ENCODE measurements at regions not wholly inside any gene's neighbourhood (a gene's known extent, or its start where the extent isn't known, plus 50 kb on each side); places are given as distances from the start of the nearest gene placed in this dataset.

DNA sequence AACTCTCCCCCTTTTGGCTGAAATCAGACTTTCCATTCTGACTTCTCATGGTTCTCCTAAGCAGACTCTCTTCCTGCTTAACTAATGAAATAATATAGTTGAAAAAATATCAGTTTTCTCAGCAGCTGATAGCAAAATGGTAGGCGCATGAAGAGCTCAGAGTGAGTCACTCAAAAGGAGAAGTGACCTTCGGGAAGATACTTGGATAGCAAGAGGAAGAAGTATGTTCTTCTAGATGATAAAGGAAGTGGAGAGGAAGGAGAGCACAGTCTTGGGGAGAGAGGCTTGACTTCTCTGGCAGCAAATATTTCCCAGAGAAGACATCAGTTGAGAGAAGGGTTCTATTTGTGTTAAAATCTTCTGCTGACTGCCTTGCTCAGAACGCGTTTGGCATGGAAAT lies 101.5 kb downstream of the TAF11L14 start:
- H3K36me3 ChIP-seq, result no peaks in the 10 kb centered on the region
- H3K27me3 ChIP-seq (ENCODE audit: low read depth), result no peaks in the 10 kb centered on the region
- TF ChIP-seq, protein P1, sequence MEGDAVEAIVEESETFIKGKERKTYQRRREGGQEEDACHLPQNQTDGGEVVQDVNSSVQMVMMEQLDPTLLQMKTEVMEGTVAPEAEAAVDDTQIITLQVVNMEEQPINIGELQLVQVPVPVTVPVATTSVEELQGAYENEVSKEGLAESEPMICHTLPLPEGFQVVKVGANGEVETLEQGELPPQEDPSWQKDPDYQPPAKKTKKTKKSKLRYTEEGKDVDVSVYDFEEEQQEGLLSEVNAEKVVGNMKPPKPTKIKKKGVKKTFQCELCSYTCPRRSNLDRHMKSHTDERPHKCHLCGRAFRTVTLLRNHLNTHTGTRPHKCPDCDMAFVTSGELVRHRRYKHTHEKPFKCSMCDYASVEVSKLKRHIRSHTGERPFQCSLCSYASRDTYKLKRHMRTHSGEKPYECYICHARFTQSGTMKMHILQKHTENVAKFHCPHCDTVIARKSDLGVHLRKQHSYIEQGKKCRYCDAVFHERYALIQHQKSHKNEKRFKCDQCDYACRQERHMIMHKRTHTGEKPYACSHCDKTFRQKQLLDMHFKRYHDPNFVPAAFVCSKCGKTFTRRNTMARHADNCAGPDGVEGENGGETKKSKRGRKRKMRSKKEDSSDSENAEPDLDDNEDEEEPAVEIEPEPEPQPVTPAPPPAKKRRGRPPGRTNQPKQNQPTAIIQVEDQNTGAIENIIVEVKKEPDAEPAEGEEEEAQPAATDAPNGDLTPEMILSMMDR (IDR thresholded peaks at IDR 0.05; ENCODE audit: borderline replicate concordance), result no peak
- no peak overlapping the region for H3K27ac ChIP-seq (replicated peaks)
- H3K9me3 ChIP-seq (replicated peaks), result no peaks in the 10 kb centered on the region
- intact Hi-C loops (cut with micrococcal nuclease), result no loop called here
- no peak overlapping the region for H3K4me3 ChIP-seq
- H3K4me1 ChIP-seq, result no peaks in the 10 kb centered on the region
- DNase-seq, result no peak

DNA sequence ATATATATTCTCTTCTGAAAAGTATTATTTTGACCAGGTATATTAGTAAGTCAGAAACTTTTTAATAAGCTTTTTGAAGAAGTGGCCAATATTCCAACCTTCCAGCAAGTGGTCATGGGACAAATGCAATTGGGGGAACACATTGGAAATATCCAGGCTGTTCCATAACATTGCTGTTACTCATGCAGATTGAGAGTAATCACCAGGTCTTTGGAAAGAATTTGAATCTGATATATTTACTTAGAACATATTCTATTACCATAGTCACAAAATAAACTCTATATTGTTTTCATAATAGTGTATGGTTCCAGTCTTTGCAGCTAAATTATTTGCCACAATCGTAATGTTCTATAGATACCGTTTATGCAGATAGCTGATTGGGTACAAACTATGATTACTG lies 102.8 kb downstream of the TAF11L14 start:
- no peak for DNase-seq
- intact Hi-C loops (cut with micrococcal nuclease), result no loop called here

DNA sequence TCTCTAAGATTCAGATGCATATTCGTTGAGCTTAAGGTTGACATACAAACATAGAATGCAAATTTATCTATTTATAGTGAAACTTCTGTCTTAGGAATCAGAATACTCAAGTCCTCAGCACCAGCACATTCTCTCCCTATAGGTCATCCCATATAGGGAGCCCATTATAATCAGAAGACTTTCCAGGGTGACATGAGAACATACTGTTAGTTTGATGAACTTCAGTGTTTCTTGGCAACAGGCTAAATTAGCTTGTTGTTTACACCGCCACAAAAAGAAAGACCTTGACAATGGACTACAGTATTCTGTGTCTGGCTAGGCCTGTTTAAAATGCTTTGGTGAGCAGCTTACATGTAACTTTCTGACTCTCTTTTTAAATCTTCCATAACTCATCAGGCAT lies 104.2 kb downstream of the TAF11L14 start:
- Histone ChIP-seq H3K36me3 (no peaks in the 10 kb centered on the region), H3K27me3 (ENCODE audit: low read depth) (no peaks in the 10 kb centered on the region), H3K4me1 (no peaks in the 10 kb centered on the region), H3K9me3 (replicated peaks) (peaks cover 5% of the 10 kb centered on the region), H3K27ac (replicated peaks) (no peak overlapping the region), H3K4me3 (no peak overlapping the region)
- no peak for DNase-seq
- intact Hi-C loops (cut with micrococcal nuclease), result no loop called here
- TF ChIP-seq, protein P1 (IDR thresholded peaks at IDR 0.05; ENCODE audit: borderline replicate concordance), result no peak

More for the DNA sequence above, 102.8 kb downstream of the TAF11L14 start:
- Histone ChIP-seq H3K27me3 (ENCODE audit: low read depth) (no peaks in the 10 kb centered on the region), H3K4me1 (no peaks in the 10 kb centered on the region), H3K36me3 (no peaks in the 10 kb centered on the region), H3K9me3 (replicated peaks) (peaks cover 5% of the 10 kb centered on the region), H3K27ac (replicated peaks) (no peak overlapping the region), H3K4me3 (no peak overlapping the region)
- TF ChIP-seq, protein P1 (IDR thresholded peaks at IDR 0.05; ENCODE audit: borderline replicate concordance), result no peak

- no peak for DNase-seq
- H3K27me3 ChIP-seq (ENCODE audit: low read depth), result no peaks in the 10 kb centered on the region
- TF ChIP-seq, protein P1 (IDR thresholded peaks at IDR 0.05; ENCODE audit: borderline replicate concordance), result no peak
- H3K4me3 ChIP-seq, result no peak overlapping the region
- intact Hi-C loops (cut with micrococcal nuclease), result no loop called here
- H3K4me1 ChIP-seq, result no peaks in the 10 kb centered on the region
- H3K27ac ChIP-seq (replicated peaks), result no peak overlapping the region
- H3K9me3 ChIP-seq (replicated peaks), result peaks cover 5% of the 10 kb centered on the region
- no peaks in the 10 kb centered on the region for H3K36me3 ChIP-seq
These were observed 109.5 kb downstream of the TAF11L14 start for GRCh38 chr5:17743580-17744435.

- H3K27ac ChIP-seq (replicated peaks), result no peak overlapping the region
- H3K4me1 ChIP-seq, result no peaks in the 10 kb centered on the region
- no peak for DNase-seq
- H3K27me3 ChIP-seq (ENCODE audit: low read depth), result no peaks in the 10 kb centered on the region
- no peak overlapping the region for H3K4me3 ChIP-seq
- H3K9me3 ChIP-seq (replicated peaks), result no peaks in the 10 kb centered on the region
- intact Hi-C loops (cut with micrococcal nuclease), result no loop called here
- TF ChIP-seq, protein P1 (IDR thresholded peaks at IDR 0.05; ENCODE audit: borderline replicate concordance), result no peak
- no peaks in the 10 kb centered on the region for H3K36me3 ChIP-seq
These were observed 113.9 kb downstream of the TAF11L14 start for GRCh38 chr5:17748201-17748600.

Data from left ventricle myocardium inferior (tissue), 1 donor.